Stimulated activated naive CD8-positive, alpha-beta T cell treated with anti-CD3 and anti-CD28 coated beads, Interleukin-15, amount 100 ng/mL, for 72 hours (primary cell): ENCODE measurements at regions not wholly inside any gene's neighbourhood (a gene's known extent, or its start where the extent isn't known, plus 50 kb on each side); places are given as distances from the start of the nearest gene placed in this dataset.

Experiments
- ATAC-seq: fragments of 150-1000 bp; cut with Tn5 transposase; 2 replicates; pipeline ENCODE4 v1.10.0; 2021; ENCODE audit warnings: mild to moderate bottlenecking, moderate library complexity
- DNase-seq, 2 donors: peaks; one replicate each; pipeline ENCODE4 v3.0.0; 2021 to 2022
- H3K27ac Mint-ChIP-seq, 2 donors: one replicate each; pipeline ENCODE4 v1.8.0; 2022; ENCODE audit warnings: mild to moderate bottlenecking in 2 of 2, mixed read lengths in 2 of 2, moderate library complexity in 2 of 2
- H3K27me3 Mint-ChIP-seq: one replicate; pipeline ENCODE4 v1.8.0; 2022; ENCODE audit warnings: mixed read lengths
- H3K4me1 Mint-ChIP-seq: one replicate; pipeline ENCODE4 v1.8.0; 2022; ENCODE audit warnings: mild to moderate bottlenecking, mixed read lengths
- H3K4me3 Mint-ChIP-seq, 2 donors: one replicate each; pipeline ENCODE4 v1.8.0; 2022; ENCODE audit warnings: mild to moderate bottlenecking in 2 of 2, mixed read lengths in 2 of 2, moderate library complexity in 1 of 2
- H3K9me3 Mint-ChIP-seq, 2 donors: one replicate each; pipeline ENCODE4 v1.8.0; 2022; ENCODE audit warnings: mixed read lengths in 2 of 2

- DNase-seq = no peak
- Mint-ChIP-seq H3K27me3 (no peaks in the 10 kb centered on the region), H3K9me3 (no peaks in the 10 kb centered on the region), H3K27ac (peak overlapping the region; percentile 21 to 56), H3K4me3 (no peak overlapping the region), H3K4me1 (peaks cover 6% of the 10 kb centered on the region)
- no peak for ATAC-seq
These were observed 331.9 kb downstream of the NPHP4 start for GRCh38 chr1:5660141-5660935.

DNA sequence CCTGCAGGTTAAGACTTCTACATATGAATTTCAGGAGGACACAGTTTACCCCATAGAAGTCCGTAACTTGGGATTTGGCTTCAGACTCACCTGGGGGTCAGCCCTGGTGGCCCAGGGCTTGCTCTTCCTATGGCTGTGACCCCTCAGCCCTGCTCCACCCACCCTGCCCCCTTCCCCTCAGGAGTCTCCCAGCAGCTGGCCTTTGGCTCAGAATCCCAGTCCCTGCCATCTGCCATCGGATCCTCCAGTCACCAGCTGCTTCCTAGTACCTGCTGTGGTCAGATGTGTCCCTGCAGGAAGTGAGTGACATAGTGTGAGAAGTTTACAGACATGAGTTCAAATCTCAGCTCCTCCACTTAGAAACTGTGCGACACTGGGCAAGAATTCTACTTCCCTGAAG lies 332.6 kb downstream of the NPHP4 start:
- H3K9me3 Mint-ChIP-seq = no peaks in the 10 kb centered on the region
- H3K27me3 Mint-ChIP-seq = no peaks in the 10 kb centered on the region
- DNase-seq = no peak
- peaks cover 6% of the 10 kb centered on the region for H3K4me1 Mint-ChIP-seq
- ATAC-seq = no peak
- H3K27ac Mint-ChIP-seq = no peak overlapping the region
- no peak overlapping the region for H3K4me3 Mint-ChIP-seq

DNA sequence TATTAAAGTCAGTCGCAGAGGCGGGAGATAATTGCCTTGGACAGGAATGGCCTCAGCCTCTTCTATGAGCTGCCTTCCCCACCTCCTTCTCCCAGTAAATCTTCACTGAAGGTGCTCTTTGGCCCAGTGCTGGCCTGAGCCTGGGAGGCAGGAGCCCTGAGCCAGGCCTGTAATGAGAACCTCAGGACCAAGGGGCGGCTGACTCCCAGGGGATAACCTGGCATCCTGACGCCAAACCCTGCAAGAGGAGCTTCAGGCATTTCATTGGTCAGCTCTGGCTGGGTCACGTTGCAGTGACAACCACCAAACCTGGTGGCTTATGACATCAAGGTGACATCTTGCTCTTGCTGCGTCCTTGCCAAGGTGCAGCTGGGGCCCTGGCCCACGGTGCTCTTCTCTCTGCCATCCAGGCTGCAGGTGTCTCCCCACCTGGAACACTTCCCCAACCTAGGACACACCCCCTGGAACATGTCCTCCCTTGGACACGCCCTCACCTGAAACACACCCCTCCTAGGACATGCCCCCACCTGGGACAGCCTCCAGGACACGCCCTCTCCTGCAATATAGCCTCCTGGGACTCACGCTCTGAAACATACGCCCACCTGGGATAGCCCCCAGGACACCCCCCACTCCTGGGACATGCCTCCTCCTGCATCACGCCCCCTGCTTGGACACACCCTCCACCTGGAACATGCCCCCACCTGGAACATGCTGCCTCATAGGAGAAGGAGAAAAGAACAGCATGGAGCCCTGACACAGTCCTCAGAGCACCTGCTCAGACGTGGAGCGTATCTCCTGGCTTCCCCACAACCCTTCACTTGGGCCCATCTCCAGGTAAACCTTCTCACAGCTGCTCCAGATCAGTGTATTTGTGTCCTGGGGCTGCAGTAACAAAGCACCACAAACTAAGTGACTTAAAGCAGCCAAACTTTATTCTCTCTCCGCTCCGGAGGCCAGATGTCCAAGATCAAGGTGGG lies 333.6 kb downstream of the NPHP4 start:
- H3K4me1 Mint-ChIP-seq = peaks cover 3% of the 10 kb centered on the region
- ATAC-seq (no peak), DNase-seq (no peak)
- H3K9me3 Mint-ChIP-seq = no peaks in the 10 kb centered on the region
- peak overlapping the region in 1 of 2 donors; percentile 68 for H3K27ac Mint-ChIP-seq
- H3K27me3 Mint-ChIP-seq = no peaks in the 10 kb centered on the region
- H3K4me3 Mint-ChIP-seq = no peak overlapping the region

- H3K4me1 Mint-ChIP-seq = no peaks in the 10 kb centered on the region
- H3K27ac Mint-ChIP-seq = no peak overlapping the region
- ATAC-seq = no peak
- H3K27me3 Mint-ChIP-seq = peaks cover 27% of the 10 kb centered on the region
- no peak for DNase-seq
- H3K4me3 Mint-ChIP-seq = no peak overlapping the region
- no peaks in the 10 kb centered on the region for H3K9me3 Mint-ChIP-seq
These were observed 340.0 kb downstream of the NPHP4 start for GRCh38 chr1:5651964-5652821.

- Mint-ChIP-seq H3K27ac (no peak overlapping the region), H3K9me3 (peaks cover 2 to 3% of the 10 kb centered on the region in 2 donors), H3K4me3 (no peak overlapping the region), H3K27me3 (peaks cover 27% of the 10 kb centered on the region), H3K4me1 (no peaks in the 10 kb centered on the region)
- ATAC-seq (no peak), DNase-seq (no peak)
These were observed 340.8 kb downstream of the NPHP4 start for GRCh38 chr1:5651473-5651872.

DNA sequence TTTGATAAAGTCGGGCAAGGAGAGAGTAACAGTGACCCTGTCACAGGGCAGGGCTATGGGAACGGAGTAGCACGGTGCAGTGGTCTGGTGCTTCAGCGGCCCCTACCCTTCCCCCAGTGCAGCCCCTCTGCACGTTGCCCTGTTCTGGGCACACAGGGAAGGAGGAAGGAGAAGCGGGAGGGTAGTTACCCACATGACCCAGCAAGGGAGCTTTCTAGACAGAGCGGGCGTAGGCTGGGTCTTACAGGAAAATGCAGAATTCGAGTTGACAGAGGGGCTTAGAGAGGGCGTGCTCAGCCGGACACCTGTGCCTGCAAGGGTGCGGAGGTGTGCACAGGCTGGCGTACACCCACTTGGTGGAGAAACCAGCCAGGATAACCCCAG lies 341.2 kb downstream of the NPHP4 start:
- peaks cover 5 to 8% of the 10 kb centered on the region in 2 donors for H3K9me3 Mint-ChIP-seq
- no peaks in the 10 kb centered on the region for H3K4me1 Mint-ChIP-seq
- H3K27ac Mint-ChIP-seq = no peak overlapping the region
- DNase-seq (no peak), ATAC-seq (no peak)
- peaks cover 27% of the 10 kb centered on the region for H3K27me3 Mint-ChIP-seq
- H3K4me3 Mint-ChIP-seq = no peak overlapping the region

DNA sequence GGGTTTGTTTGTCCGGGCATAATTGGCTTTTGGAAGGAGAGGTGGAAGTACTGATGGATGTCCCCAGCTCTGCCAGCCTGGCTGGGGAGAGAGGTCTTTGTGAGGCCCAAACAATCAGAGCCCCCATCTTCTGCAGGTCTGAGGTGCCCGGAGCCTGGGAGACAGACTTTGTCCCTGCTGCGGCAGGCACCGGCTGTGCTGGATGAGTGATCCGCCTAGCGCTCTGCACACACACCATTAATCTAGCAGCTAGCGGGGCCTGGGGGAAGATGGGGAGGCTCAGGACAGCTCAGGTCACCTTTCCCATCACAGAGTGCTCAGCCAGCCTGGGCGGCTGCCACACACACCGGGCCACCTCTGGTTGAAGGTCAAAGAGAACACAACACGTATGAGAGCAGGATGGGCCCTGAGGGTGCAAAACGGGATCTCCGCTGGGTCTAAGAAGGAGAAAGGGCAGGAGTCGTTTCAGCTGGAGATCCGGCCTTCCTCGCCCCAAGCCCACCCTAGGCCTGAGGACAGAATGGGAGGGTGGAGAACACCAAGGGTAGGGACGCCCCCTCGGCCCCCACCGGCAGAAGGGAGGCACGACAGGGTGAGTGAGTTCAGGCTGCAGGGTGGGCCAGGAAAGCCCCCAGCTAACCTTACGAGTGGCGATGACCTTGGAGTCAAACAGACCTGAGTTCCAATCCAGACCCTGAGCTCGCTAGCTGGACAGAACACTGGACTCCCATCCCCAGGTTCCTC lies 341.8 kb downstream of the NPHP4 start:
- Mint-ChIP-seq H3K27ac (no peak overlapping the region), H3K27me3 (peaks cover 27% of the 10 kb centered on the region)
- ATAC-seq = no peak

GRCh38 chr1:5649795-5650194 lies 342.4 kb downstream of the NPHP4 start:
- no peak for DNase-seq
- peaks cover 27% of the 10 kb centered on the region for H3K27me3 Mint-ChIP-seq
- no peak overlapping the region for H3K27ac Mint-ChIP-seq

More for the DNA sequence above, 341.8 kb downstream of the NPHP4 start:
- no peak for DNase-seq
- peaks cover 5 to 14% of the 10 kb centered on the region in 2 donors for H3K9me3 Mint-ChIP-seq
- no peaks in the 10 kb centered on the region for H3K4me1 Mint-ChIP-seq
- H3K4me3 Mint-ChIP-seq = no peak overlapping the region

GRCh38 chr1:5649166-5649551 lies 343.1 kb downstream of the NPHP4 start:
- ATAC-seq (no peak), DNase-seq (no peak)
- H3K4me3 Mint-ChIP-seq = no peak overlapping the region
- H3K27me3 Mint-ChIP-seq = peaks cover 27% of the 10 kb centered on the region
- H3K4me1 Mint-ChIP-seq = no peaks in the 10 kb centered on the region
- H3K27ac Mint-ChIP-seq = no peak overlapping the region
- H3K9me3 Mint-ChIP-seq = peaks cover 5 to 17% of the 10 kb centered on the region in 2 donors

More at GRCh38 chr1:5649795-5650194, 342.4 kb downstream of the NPHP4 start:
- peaks cover 5 to 17% of the 10 kb centered on the region in 2 donors for H3K9me3 Mint-ChIP-seq
- no peak overlapping the region for H3K4me3 Mint-ChIP-seq
- no peaks in the 10 kb centered on the region for H3K4me1 Mint-ChIP-seq
- no peak for ATAC-seq

GRCh38 chr1:5648410-5649165 lies 343.6 kb downstream of the NPHP4 start:
- no peak for DNase-seq
- Mint-ChIP-seq H3K27me3 (peaks cover 27% of the 10 kb centered on the region), H3K4me1 (no peaks in the 10 kb centered on the region), H3K27ac (no peak overlapping the region), H3K4me3 (no peak overlapping the region), H3K9me3 (peaks cover 5 to 17% of the 10 kb centered on the region in 2 donors)
- no peak for ATAC-seq

DNA sequence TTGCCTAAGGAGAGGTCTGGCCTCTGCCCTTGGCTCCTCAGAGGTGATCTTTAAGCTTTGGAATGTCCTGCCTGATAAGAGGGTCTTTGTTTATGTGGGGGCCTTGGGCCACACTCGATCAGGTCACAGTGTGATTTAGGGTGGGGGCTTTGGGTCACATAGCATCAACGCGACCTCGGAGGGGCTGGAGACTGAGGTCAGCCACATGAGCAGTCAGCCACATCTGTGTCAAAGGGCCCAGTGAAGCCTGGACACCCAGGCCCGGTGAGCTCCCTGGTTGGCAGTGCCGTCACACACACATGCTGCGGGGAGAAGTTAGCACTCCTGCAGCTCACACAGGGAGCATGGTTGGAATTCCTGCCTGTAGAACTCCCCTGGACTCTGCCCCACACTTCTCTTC lies 345.0 kb downstream of the NPHP4 start:
- peaks cover 21% of the 10 kb centered on the region for H3K27me3 Mint-ChIP-seq
- no peak overlapping the region for H3K4me3 Mint-ChIP-seq
- no peak overlapping the region for H3K27ac Mint-ChIP-seq
- ATAC-seq = no peak
- peaks cover 5 to 17% of the 10 kb centered on the region in 2 donors for H3K9me3 Mint-ChIP-seq
- H3K4me1 Mint-ChIP-seq = no peaks in the 10 kb centered on the region
- no peak for DNase-seq

DNA sequence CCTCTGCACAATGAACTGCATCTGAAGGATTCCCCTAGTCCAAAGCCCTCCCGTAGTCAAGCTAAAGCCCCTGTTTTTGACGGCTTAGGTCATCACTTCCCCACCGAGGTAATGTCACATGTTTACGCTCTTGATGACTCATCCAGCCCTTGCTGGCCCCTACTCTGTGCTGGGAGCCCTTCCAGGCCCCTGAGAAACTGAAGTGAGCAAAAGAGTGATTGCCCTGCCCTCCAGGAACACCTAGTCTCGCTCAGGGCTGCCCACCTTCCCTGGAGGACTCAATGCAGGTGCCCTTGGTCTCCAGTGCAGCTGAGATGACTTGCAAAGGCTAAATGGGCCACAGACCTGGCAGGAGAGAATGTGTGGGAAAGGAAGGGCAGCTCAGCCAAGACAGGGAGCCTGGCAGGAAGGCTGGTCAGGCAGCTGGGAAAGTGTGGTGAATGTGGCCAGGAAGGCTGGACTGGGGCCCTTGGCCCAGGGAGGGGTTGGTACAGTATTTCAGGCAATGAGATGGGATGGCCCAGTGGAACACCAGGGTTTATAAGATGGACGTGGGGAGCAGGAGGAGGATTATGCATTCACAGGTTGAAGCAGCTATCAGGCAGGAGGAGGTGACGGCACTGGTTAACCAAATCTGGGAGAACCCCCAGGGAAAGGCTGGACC lies 345.6 kb downstream of the NPHP4 start:
- peaks cover 22% of the 10 kb centered on the region for H3K27me3 Mint-ChIP-seq
- no peaks in the 10 kb centered on the region for H3K4me1 Mint-ChIP-seq
- ATAC-seq = no peak
- H3K27ac Mint-ChIP-seq = peak overlapping the region in 1 of 2 donors; percentile 8
- H3K4me3 Mint-ChIP-seq = no peak overlapping the region
- DNase-seq = no peak
- peaks cover 5 to 17% of the 10 kb centered on the region in 2 donors for H3K9me3 Mint-ChIP-seq

GRCh38 chr1:5645929-5646328 lies 346.3 kb downstream of the NPHP4 start:
- peaks cover 25% of the 10 kb centered on the region for H3K27me3 Mint-ChIP-seq
- no peak overlapping the region for H3K27ac Mint-ChIP-seq
- H3K4me3 Mint-ChIP-seq = no peak overlapping the region
- ATAC-seq (no peak), DNase-seq (no peak)
- peaks cover 5 to 17% of the 10 kb centered on the region in 2 donors for H3K9me3 Mint-ChIP-seq
- no peaks in the 10 kb centered on the region for H3K4me1 Mint-ChIP-seq

GRCh38 chr1:5645135-5645399 lies 347.2 kb downstream of the NPHP4 start:
- H3K27ac Mint-ChIP-seq = peak overlapping the region in 1 of 2 donors; percentile 68
- peaks cover 5 to 17% of the 10 kb centered on the region in 2 donors for H3K9me3 Mint-ChIP-seq
- DNase-seq (no peak), ATAC-seq (no peak)
- H3K4me1 Mint-ChIP-seq = no peaks in the 10 kb centered on the region
- H3K27me3 Mint-ChIP-seq = peaks cover 20% of the 10 kb centered on the region
- H3K4me3 Mint-ChIP-seq = no peak overlapping the region
